AG08395 (cell line): ENCODE measurements at regions not wholly inside any gene's neighbourhood (a gene's known extent, or its start where the extent isn't known, plus 50 kb on each side); places are given as distances from the start of the nearest gene placed in this dataset.
"Not testable (repeated sequence)": the region's sequence is repeated elsewhere in the genome, so short reads cannot be mapped to it uniquely, and the experiment has no call there.

ENCODE experiments used
- DNase-seq: peaks from one replicate; pipeline ENCODE4 v3.0.0; 2012; ENCODE audit warnings: mixed read lengths, low spot score

GRCh38 chr17:33562792-33563191 is 269.7 kb upstream of the ASIC2 start:
- no peak for DNase-seq

DNA sequence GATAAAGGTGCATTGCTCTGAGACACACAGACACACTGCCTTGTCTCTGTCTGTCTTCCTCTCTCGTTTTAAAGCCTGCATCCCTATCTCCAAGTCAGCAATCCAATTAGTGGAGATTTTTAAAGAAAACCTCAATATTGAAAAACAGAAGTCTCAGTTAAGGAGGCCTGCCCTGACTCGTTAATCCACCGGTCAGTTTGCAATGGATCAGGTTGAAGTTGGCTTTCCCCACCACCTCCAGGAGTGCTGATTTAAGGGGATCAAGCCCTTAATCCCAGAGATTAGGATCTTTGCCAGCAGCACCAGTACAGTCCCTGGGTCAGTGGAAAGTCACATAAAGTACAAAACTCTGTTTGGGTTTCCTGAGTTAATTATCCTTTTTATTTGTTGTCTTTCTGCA is 271.1 kb upstream of the ASIC2 start:
- DNase-seq, result no peak

GRCh38 chr17:33567223-33567622 is 274.1 kb upstream of the ASIC2 start:
- DNase-seq, result no peak

DNA sequence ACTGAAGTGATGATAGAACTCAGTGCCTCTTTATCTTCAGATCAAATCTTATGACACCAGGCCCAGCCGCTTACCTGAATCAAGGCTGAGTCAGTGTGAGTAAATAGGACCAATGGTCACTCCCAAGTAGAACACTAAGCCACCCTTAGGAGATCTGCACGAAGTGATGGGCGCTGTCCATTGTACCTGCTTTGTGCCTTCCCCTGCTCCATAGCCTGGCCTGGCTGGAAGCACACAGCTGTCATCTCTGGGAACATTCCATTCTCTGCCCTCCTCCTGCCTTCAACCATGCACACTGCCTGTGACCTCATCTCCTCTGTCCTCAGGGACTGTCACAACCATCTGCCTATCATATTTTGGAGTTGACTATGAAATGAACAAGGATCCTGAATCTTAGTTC is 279.5 kb upstream of the ASIC2 start:
- no peak for DNase-seq

DNA sequence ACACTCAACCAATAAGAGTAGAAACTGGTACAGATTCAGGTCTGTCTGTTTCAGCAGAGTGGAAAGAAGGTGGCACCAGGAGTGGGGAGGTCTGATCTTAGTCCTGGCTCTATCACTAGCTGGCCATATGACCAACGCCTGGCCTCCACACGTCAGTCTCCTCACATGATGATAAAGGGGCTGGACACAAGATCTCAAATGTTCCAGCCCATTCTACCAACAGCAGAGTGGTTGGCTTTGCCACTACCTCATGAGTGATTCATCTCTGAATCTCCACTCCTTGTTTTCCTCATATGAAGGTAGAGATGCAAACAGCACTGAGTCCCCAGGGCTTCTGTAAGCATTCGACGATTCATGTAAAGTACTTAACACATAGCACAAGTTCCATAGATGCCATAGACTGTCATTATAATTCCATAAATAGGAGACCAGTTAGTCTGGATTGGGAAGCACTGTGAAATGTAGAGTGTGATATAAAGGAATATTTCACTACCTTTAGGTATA is 281.9 kb upstream of the ASIC2 start:
- no peak for DNase-seq

DNA sequence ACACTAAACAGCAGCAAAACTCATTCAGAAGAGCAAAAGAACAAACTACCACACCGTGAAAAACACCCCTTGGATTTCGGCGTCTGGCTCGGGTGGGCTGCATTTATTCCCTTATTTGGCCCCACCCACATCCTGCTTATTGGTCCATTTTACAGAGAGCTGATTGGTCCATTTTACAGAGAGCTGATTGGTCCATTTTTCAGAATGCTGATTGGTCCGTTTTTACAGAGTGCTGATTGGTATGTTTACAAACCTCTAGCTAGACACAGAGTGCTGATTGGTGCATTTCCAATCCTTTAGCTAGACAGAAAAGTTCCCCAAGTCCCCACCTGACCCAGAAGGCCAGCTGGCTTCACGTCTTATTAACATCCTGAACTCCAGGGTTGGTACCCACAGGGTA is 286.6 kb upstream of the ASIC2 start:
- DNase-seq, result not testable (repeated sequence)

- no peak for DNase-seq
Observed at GRCh38 chr17:33580215-33580614, 287.1 kb upstream of the ASIC2 start.

DNA sequence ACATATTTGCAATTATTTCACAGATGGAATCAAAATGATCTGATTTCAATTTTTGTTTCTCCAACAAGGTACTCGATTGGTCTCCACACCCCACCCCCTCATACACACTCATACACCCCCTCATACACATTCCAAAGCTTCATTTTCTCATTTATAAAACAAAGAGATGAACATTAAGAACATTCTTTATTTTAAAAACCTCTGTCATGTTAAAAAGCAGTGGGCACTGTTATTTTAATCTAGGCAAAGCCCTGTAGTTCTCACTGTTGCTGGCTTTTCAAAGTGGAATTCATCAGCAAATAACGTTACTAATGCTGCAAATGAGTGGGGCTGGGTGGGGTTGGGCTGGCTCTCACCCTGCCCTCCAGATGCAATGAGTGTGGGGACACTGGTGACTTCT is 289.6 kb upstream of the ASIC2 start:
- no peak for DNase-seq

DNA sequence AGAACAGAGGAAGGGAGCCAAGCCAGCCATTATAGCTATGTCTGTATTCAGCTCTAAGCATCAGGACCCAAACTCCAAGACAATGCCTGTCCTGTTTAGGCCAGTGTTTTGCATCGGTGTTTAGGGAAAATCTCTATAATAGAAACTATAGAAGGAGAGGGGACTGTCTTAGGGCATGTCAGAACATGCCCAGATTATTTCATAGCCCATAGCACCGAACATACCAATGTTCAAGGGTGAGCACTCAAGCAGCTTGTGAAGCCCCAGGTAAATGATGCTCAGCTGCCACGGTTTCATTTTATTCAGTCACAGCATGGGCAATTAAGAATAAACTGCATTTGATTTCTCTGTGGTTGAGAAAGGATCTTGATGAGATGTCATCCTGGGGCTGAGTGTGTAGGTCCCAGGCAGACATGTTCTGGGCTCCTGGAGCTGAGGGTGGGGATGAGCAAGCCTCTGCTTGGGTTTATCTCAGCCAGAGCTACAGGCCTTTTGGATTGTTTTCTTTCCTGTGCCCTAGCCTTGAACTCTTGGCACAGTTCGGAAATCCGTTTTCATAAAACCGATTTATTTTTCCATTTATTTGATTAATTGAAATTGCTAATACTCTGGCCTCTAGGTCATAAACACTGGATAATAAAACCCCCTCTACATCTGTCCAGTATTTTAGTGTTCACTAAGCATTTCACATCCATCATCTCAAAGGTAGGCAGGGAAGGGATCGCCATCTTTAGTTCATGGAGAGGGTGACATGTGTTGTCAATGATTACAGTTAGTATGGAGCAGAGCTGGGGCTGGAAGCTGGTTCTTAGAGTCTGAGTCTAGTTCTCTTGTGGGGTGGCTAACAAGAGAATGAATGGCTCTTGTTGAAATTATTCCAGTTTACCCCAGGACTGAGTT is 290.7 kb upstream of the ASIC2 start:
- DNase-seq, result no peak

DNA sequence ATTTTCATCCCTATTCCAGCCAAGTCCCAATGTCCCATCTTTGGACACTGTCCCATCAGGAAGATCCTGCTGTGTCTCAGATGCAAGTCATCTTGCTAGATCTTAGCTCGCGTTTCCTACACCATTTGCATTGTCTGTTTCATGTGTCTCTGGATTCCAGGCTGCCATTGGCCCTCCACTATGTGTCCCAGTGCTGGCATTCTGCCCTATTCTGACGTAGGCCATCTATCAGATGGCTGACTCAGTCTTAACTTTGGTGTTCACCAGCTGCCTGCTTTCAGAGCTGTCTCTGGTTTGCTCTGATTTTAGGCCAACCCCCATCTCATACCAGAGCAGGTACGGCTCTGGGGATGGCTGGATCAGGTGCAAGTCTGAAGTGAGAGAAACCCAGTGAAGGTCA is 300.9 kb upstream of the ASIC2 start:
- DNase-seq, result no peak

- DNase-seq, result no peak
Observed at GRCh38 chr17:33595828-33596227, 302.7 kb upstream of the ASIC2 start.

- DNase-seq, result no peak
Observed at GRCh38 chr17:33596899-33597298, 303.8 kb upstream of the ASIC2 start.

DNA sequence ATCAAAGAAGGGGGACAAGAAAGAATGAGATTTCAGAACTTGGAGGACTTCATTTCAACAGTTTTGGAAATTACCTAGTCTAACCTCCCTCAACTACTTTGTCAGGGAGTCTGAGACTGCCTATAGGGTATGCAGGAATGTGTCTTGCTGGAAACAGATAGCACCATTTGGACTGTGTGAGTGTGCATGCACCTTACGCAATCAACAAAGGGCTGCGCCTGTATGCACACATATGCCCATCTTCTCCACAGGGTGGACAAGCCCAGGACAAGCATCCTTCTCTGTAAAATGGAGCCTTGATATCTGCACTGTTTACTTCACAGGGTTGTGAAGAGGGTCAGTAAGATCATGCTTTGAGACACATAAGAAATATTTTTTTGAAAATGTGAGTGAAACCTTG is 305.7 kb upstream of the ASIC2 start:
- DNase-seq, result no peak

- DNase-seq, result no peak
Observed at GRCh38 chr17:33602981-33603380, 309.9 kb upstream of the ASIC2 start.

DNA sequence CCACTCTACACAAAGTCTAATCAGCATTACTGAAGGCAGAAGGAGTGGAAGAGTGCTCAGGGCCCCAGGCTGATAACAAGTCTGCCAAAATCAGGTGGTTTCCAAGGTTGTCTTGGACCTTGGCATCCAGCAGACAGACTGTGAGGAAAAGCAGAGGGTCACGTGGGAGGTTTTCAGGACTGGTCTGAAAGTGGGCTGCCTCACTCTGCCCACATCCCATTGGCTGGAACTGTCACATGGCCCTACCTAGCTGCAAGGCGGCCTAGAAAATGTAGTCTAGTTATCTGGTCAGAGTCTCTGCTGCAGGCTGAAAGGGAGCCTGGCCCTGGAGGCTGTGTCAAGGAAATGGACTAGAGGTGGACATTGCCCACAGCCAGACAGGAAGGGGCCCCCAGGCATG is 310.7 kb upstream of the ASIC2 start:
- DNase-seq, result no peak

DNA sequence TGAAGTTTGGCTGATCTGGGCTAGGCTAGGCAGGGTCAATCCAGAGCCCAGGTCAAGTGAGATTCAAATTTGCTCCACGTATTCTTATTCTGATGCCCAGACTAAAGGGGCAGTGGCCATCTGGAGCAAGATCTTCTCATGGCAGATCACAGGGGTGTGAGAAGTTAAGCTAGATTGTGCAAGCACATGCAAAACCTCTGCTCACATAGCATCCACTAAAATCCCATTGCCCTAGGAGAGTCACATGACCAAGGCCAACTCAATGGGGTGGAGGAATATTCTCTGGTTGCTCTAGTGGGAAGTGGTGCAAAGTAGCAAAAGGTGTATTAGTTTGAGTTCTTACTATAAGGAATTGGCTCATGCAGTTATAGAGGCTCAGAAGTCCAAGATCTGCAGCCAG is 318.4 kb upstream of the ASIC2 start:
- DNase-seq, result no peak

DNA sequence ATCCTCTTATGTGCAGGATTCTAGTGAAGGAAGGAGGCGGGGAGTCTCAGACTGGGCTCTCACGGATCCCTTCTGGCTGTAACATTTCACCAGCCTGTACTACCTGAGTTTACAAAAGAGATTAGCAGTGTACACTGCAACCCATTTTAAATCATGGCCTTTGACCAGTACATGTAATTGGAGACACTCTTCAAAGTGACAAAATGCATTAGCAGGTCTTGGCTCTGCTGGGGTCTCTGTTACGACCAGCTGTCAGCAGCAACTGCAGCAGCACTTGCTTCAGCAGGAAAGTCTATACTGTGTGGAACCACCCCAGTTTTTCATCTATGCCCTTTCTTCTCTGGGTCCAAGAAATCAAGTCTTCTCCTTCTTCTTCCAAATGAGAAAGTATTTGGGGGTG is 322.8 kb upstream of the ASIC2 start:
- no peak for DNase-seq

DNA sequence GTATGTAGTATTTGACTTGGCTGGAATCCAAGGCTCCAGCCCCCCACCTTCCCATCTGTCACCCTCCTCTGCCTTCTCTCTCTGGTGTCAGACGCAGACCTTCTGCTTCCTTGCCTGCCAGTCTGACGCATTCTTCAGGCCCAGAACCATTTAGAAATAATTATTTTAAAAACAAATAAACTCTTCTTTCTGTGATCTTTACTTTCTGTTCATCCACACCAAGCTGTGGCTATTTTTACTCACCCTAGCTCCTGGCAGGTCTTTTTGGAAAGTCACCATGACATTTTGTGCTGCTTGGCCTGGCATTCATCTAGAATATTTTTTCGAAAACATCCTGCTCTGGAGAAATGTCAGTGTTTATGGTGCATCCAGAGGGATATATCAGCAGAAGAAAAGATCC is 330.7 kb upstream of the ASIC2 start:
- DNase-seq, result no peak

DNA sequence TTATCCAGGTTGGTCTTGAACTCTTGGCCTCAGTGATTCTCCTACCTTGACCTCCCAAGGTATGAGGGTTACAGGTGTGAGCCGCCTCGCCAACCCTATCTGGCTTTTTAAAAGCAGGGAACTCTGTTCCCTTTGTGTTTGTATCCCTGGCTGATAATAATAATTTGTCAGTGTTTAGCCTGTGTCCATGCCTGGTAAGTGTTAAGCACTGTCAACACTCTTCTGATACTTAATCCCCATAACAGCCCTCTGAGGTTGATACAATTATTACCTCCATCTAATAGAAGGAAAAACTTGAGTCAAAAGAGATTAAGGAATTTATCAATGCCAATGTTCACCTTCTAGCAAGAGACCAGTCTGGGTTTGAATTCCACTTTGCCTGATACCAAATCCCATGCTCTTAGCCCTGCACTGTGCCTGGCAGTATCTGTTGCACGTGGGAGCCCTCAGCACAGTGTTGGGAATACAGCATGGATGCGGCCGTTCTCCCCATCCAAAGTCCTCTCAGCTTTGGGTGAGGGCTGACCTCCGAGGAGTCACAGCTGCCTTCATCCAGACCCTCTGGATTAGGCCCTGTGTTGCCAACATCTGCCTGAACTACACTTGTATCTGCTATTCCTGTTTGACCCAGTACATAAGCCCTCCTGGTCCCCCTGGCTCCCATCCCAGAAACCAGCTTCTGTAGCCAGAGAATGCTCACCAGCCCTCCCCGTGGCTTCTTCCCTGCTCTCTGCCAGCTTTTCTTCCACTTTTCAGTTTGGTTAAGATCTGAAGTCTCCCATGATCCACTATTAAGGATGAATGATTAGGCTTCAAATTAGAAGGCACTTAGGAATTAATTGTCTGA is 335.6 kb upstream of the ASIC2 start:
- no peak for DNase-seq

DNA sequence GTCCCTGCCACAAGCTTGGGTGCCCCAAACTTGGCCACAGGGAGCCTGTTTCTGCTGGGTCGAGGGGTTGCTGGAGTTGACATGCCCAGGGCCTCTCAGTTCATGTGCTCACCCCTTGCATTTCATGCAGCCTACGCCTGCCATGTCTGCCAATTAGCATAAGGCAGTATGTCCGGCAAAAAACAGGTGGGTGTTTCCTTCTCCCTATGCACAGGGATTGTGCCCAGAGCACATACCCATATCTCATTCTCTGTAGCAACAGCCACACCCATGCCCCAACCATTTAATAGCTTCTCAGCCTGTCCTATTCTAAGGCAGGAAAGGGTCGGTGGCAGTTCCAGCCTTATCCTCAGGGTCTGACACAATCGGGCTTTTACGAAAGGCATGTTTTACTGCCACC is 340.4 kb upstream of the ASIC2 start:
- no peak for DNase-seq

DNA sequence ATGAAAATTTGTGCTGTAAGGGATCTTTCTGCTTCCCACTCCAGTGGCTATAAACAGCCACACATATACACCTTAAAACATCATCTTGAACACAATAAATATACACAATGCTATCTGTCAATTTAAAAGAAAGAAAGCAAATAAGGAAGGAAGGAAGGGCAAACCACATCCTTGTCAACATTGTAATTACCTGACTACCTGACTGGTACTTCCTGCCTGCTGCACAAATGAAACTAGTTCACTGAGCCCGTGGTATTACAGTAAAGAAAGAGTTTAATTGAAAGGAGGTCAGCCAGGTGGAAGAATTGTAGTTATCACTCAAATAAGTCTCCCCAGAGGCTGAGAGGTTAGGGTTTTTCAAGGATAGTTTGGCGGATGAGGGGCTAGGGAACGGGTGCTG is 344.4 kb upstream of the ASIC2 start:
- no peak for DNase-seq

GRCh38 chr17:33639103-33639880 is 346.2 kb upstream of the ASIC2 start:
- no peak for DNase-seq
